ENCODE measurements at regions not wholly inside any gene's neighbourhood (a gene's known extent, or its start where the extent isn't known, plus 50 kb on each side); places are given as distances from the start of the nearest gene placed in this dataset.

- DNase-seq (ENCODE audit: low spot score): no peak
These were observed 287.0 kb downstream of the RERGL start for GRCh38 chr12:17802657-17803641.

- DNase-seq (ENCODE audit: low spot score): no peak
These were observed 296.1 kb downstream of the RERGL start for GRCh38 chr12:17793854-17794253.

- DNase-seq (ENCODE audit: low spot score): no peak
These were observed 311.8 kb downstream of the RERGL start for GRCh38 chr12:17778242-17778641.

GRCh38 chr12:17763366-17763765, 326.6 kb downstream of the RERGL start:
- DNase-seq (ENCODE audit: low spot score): no peak

- DNase-seq (ENCODE audit: low spot score): no peak
These were observed 330.0 kb downstream of the RERGL start for GRCh38 chr12:17759982-17760381.

Data from COLO829 (cell line).